Endothelial cell of umbilical vein (primary cell): ENCODE measurements at regions not wholly inside any gene's neighbourhood (a gene's known extent, or its start where the extent isn't known, plus 50 kb on each side); places are given as distances from the start of the nearest gene placed in this dataset.

Experiments used
- BruUV-seq: library from RNA; stranded (reverse); fragments of 400-500 nt; replicated peaks from 2 replicates; lab custom pipeline; 2021; lab: Mats Ljungman, UMichigan
- CTCF ChIA-PET: fragments of 300-600, 350-600 bp; sonication (Branson Sonifier 250); formaldehyde crosslinking; loops from one replicate; lab custom pipeline; 2021; ENCODE audit warnings: antibody characterized with exemption, inconsistent platforms; lab: Charles Lee
- POLR2A ChIA-PET: fragments of 300-600, 350-600 bp; sonication (Branson Sonifier 250); formaldehyde crosslinking; loops from one replicate; lab custom pipeline; 2021; ENCODE audit warnings: antibody characterized with exemption, inconsistent platforms; lab: Charles Lee
- DNase-seq: peaks from one replicate; pipeline ENCODE4 v3.0.0-alpha.2; 2011; ENCODE audit warnings: low read depth, low spot score
- FAIRE-seq: peaks from 2 replicates; lab custom pipeline; 2011; peaks lifted over from hg19 to GRCh38; lab: Jason Lieb, UNC
- H2AFZ ChIP-seq: 2 replicates; pipeline ENCODE4 v1.6.0; 2012; ENCODE audit warnings: low read depth, low read length, control low read depth, inconsistent platforms
- H3K27ac ChIP-seq: 2 replicates; pipeline ENCODE4 v1.5.1; 2011; ENCODE audit warnings: low read depth, mild to moderate bottlenecking, control low read depth, low read length, moderate library complexity; ENCODE audit not compliant: insufficient read depth
- H3K27me3 ChIP-seq, 2 experiments: 2 replicates each; pipeline versions ENCODE4 v1.6.0 to v1.6.1; 2011; ENCODE audit warnings: low read length in 2 of 2, mixed read lengths in 1 of 2; ENCODE audit not compliant: control insufficient read depth in 2 of 2, insufficient read depth in 2 of 2
- H3K36me3 ChIP-seq, 2 experiments: 2 replicates in 1 of 2; 3 replicates in 1 of 2; pipeline ENCODE4 v1.5.1; 2011; ENCODE audit warnings: low read length in 2 of 2, mild to moderate bottlenecking in 1 of 2, moderate library complexity in 1 of 2; ENCODE audit not compliant: control insufficient read depth in 2 of 2, insufficient read depth in 2 of 2; ENCODE audit errors: extremely low read depth in 1 of 2
- H3K4me1 ChIP-seq: 3 replicates; pipeline ENCODE4 v1.5.1; 2011; ENCODE audit warnings: mild to moderate bottlenecking, low read length; ENCODE audit not compliant: control insufficient read depth, insufficient read depth; ENCODE audit errors: extremely low read depth
- H3K4me2 ChIP-seq: 2 replicates; pipeline ENCODE4 v1.6.1; 2011; ENCODE audit warnings: low read length, control low read depth, mixed read lengths; ENCODE audit not compliant: insufficient read depth
- H3K4me3 ChIP-seq, 3 experiments: fragments of 200-600 bp in 1 of 3; sonication (generic), shearing (Covaris generic) in 1 of 3; replicated peaks in 1 of 3; 2 replicates each; pipeline ENCODE4 v1.5.1; 2011 to 2016; ENCODE audit warnings: control low read depth in 3 of 3, low read length in 3 of 3, mild to moderate bottlenecking in 2 of 3, inconsistent platforms in 1 of 3, low read depth in 1 of 3, moderate library complexity in 1 of 3; ENCODE audit not compliant: insufficient read depth in 1 of 3
- H3K79me2 ChIP-seq: 2 replicates; pipeline ENCODE4 v1.6.0; 2012; ENCODE audit warnings: low read length, inconsistent platforms; ENCODE audit not compliant: control insufficient read depth, insufficient read depth
- H3K9ac ChIP-seq: replicated peaks from 2 replicates; pipeline ENCODE3; 2011; ENCODE audit warnings: low read length, control low read depth; ENCODE audit not compliant: insufficient read depth; ENCODE audit errors: extremely low read depth
- H3K9me1 ChIP-seq: replicated peaks from 3 replicates; pipeline ENCODE4 v1.6.0; 2011; ENCODE audit warnings: mild to moderate bottlenecking, low read length; ENCODE audit not compliant: control insufficient read depth, insufficient read depth; ENCODE audit errors: extremely low read depth
- H3K9me3 ChIP-seq: replicated peaks from 2 replicates; pipeline ENCODE4 v1.5.1; 2012; ENCODE audit warnings: low read length, inconsistent platforms; ENCODE audit not compliant: control insufficient read depth, insufficient read depth
- H4K20me1 ChIP-seq: replicated peaks from 2 replicates; pipeline ENCODE3; 2011; ENCODE audit warnings: mild to moderate bottlenecking, low read length; ENCODE audit not compliant: control insufficient read depth, insufficient read depth; ENCODE audit errors: extremely low read depth
- EZH2 ChIP-seq: IDR thresholded peaks from 2 replicates; pipeline ENCODE4 v1.6.1; 2012; ENCODE audit warnings: borderline replicate concordance, low read depth, mild to moderate bottlenecking, moderate library complexity, low read length, inconsistent platforms; ENCODE audit not compliant: severe bottlenecking
- FOS ChIP-seq: IDR thresholded peaks from 2 replicates; pipeline ENCODE4 v1.6.1; 2011; ENCODE audit warnings: mild to moderate bottlenecking, low read length, moderate library complexity, borderline replicate concordance; ENCODE audit not compliant: insufficient read depth
- GATA2 ChIP-seq: IDR thresholded peaks from 2 replicates; pipeline ENCODE4 v1.7.0; 2011; ENCODE audit warnings: low read depth, mild to moderate bottlenecking, moderate library complexity, mixed read lengths, low read length; ENCODE audit not compliant: insufficient read length, insufficient read depth
- JUN ChIP-seq: IDR thresholded peaks from 2 replicates; pipeline ENCODE4 v1.6.1; 2011; ENCODE audit warnings: borderline replicate concordance, low read depth; ENCODE audit not compliant: insufficient read length, insufficient read depth
- MYC ChIP-seq: IDR thresholded peaks from one replicate; pipeline ENCODE4 v1.6.1; 2011; ENCODE audit warnings: mild to moderate bottlenecking, low read depth, low read length
- POLR2A ChIP-seq: IDR thresholded peaks from 2 replicates; pipeline ENCODE4 v1.6.1; 2012; ENCODE audit warnings: low read depth, mild to moderate bottlenecking, control low read depth, low read length
- POLR2AphosphoS5 ChIP-seq: IDR thresholded peaks from 2 replicates; pipeline ENCODE4 v1.6.1; 2012; ENCODE audit warnings: low read depth, mild to moderate bottlenecking, control low read depth, low read length, moderate library complexity; ENCODE audit not compliant: insufficient read depth
- dilution Hi-C: fragments of 300-500 bp; cut with MboI; formaldehyde crosslinking; loops from one replicate; pipeline ENCODE4 v1.15.0; 2019; ENCODE audit warnings: low sequenced_read_pairs; ENCODE audit not compliant: extremely low pct_ligation_motif_present
- intact Hi-C: fragments of 100-400 bp; cut with micrococcal nuclease; formaldehyde crosslinking; loops from one replicate; pipeline ENCODE4 v1.10.0; 2022
- TF ChIP-seq, protein P1 (sequence below): IDR thresholded peaks from 2 replicates; pipeline ENCODE4 v1.6.1; 2011; ENCODE audit not compliant: insufficient read depth, insufficient read length
- TF ChIP-seq, protein P2 (sequence below), 2 donors: IDR thresholded peaks; 1 replicate in 1 of 2; 2 replicates in 1 of 2; pipeline ENCODE4 v1.5.1; 2011; ENCODE audit warnings: low read length in 2 of 2, mild to moderate bottlenecking in 2 of 2, moderate library complexity in 2 of 2, control low read depth in 1 of 2, inconsistent platforms in 1 of 2, low read depth in 1 of 2; ENCODE audit not compliant: insufficient read depth in 1 of 2; ENCODE audit errors: extremely low read depth in 1 of 2

DNA sequence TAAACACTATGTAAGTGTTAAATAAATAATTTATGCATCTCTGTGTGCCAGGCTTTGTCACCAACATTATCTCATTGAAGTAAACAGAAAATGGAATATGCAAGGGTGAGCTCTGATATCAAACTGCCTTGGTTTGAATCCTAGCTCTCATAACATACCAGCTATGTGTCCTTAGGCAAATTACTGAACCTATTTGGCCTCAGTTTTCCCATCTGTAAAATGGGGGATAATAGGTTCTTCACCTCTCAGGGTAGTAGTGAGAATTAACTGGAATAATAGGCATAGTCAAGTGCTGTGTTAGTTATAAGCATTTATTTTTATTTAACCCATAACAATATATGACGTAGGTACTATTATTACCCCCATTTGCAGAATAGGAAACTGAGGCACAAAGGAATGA lies 190.8 kb upstream of the SRRM4 start:
- H3K27ac ChIP-seq: no peak overlapping the region
- intact Hi-C loops (no loop called here), dilution Hi-C loops (no loop called here)
- no peak overlapping the region for H3K4me2 ChIP-seq
- ChIA-PET CTCF (no interaction called here), POLR2A (no interaction called here)
- DNase-seq (no peak), FAIRE-seq (no peak)
- no peak overlapping the region for H3K4me3 ChIP-seq
- no peaks in the 10 kb centered on the region for H3K4me1 ChIP-seq
- no peaks in the 10 kb centered on the region for H3K79me2 ChIP-seq
- peaks cover 2% of the 10 kb centered on the region for H3K9me3 ChIP-seq
- no TSS peak for BruUV-seq
- no peak overlapping the region for H2AFZ ChIP-seq
- H3K9me1 ChIP-seq: no peaks in the 10 kb centered on the region
- H3K36me3 ChIP-seq: no peaks in the 10 kb centered on the region
- H3K27me3 ChIP-seq: no peaks in the 10 kb centered on the region
- no peaks in the 10 kb centered on the region for H4K20me1 ChIP-seq
- no peak overlapping the region for H3K9ac ChIP-seq
- TF ChIP-seq POLR2AphosphoS5: no peak
- no peak for TF ChIP-seq GATA2
- TF ChIP-seq JUN: no peak
- TF ChIP-seq POLR2A: no peak
- TF ChIP-seq, protein P1, sequence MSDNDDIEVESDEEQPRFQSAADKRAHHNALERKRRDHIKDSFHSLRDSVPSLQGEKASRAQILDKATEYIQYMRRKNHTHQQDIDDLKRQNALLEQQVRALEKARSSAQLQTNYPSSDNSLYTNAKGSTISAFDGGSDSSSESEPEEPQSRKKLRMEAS: no peak
- no peak for TF ChIP-seq FOS
- TF ChIP-seq, protein P2, sequence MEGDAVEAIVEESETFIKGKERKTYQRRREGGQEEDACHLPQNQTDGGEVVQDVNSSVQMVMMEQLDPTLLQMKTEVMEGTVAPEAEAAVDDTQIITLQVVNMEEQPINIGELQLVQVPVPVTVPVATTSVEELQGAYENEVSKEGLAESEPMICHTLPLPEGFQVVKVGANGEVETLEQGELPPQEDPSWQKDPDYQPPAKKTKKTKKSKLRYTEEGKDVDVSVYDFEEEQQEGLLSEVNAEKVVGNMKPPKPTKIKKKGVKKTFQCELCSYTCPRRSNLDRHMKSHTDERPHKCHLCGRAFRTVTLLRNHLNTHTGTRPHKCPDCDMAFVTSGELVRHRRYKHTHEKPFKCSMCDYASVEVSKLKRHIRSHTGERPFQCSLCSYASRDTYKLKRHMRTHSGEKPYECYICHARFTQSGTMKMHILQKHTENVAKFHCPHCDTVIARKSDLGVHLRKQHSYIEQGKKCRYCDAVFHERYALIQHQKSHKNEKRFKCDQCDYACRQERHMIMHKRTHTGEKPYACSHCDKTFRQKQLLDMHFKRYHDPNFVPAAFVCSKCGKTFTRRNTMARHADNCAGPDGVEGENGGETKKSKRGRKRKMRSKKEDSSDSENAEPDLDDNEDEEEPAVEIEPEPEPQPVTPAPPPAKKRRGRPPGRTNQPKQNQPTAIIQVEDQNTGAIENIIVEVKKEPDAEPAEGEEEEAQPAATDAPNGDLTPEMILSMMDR (IDR thresholded peaks at IDR 0.05; ENCODE audit: extremely low read depth in 1 of 2, insufficient read depth in 1 of 2, low read depth in 1 of 2, low read length in 2 of 2): no peak
- no peak for TF ChIP-seq MYC
- no peak for TF ChIP-seq EZH2
